NT2/D1 (cell line): ENCODE measurements at regions not wholly inside any gene's neighbourhood (a gene's known extent, or its start where the extent isn't known, plus 50 kb on each side); places are given as distances from the start of the nearest gene placed in this dataset.

Source experiments
- SUZ12 ChIP-seq: IDR thresholded peaks from 2 replicates; pipeline ENCODE4 v1.6.1; 2011; ENCODE audit not compliant: insufficient read length, insufficient read depth; ENCODE audit errors: extremely low read depth
- YY1 ChIP-seq: IDR thresholded peaks from 2 replicates; pipeline ENCODE4 v1.6.1; 2011; ENCODE audit not compliant: insufficient read length, insufficient read depth

- TF ChIP-seq YY1 (no peak), SUZ12 (no peak)
Measured at GRCh38 chr11:103727262-103727661, 309.2 kb upstream of the DDI1 start.
